ENCODE measurements at regions not wholly inside any gene's neighbourhood (a gene's known extent, or its start where the extent isn't known, plus 50 kb on each side); places are given as distances from the start of the nearest gene placed in this dataset.
"Not testable (repeated sequence)": the region's sequence is repeated elsewhere in the genome, so short reads cannot be mapped to it uniquely, and the experiment has no call there.

DNA sequence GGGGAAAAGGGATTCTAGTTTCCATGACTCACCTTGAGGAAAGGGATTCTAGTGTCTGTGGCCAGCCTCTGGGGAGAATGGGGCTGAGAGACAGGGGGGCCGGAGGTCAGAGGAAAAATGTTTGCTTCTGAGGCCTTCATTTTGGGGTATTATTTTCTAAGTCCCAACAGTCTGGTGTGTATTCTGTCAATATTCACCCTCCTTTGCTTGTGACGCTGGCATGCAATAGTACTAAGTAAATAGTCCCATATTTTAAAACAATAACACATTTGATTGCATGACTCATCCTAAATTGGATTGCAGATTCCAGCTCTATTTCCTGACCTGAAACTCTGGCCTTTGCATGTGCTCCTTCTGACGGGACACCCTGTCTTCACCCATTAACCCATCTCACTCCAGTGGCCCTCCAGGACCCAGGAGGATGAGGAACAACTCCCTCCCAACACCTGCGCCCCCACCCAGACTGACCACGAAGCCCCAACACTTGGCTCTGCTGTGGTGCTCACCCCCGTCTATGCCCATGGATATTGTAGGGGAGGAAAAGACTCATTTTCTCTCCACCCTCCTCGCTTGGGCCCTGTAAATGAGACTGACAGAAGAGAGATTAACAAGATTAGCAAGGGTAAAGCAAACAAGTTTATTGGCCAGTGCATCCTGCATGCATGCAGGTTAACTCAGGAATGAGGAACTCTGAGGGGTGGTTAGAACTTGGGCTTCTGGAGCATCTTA, 495.6 kb upstream of the KLF6 start:
- H3K4me1 ChIP-seq, result peaks cover 0 to 15% of the 10 kb centered on the region in 2 donors
- H3K27me3 ChIP-seq, result no peaks in the 10 kb centered on the region
- intact Hi-C loops (cut with DNase I), result no loop called here
- peak overlapping the region in 1 of 3 donors; percentile 32 for H3K27ac ChIP-seq
- no peaks in the 10 kb centered on the region for H3K9me3 ChIP-seq
- DNase-seq, result no peak
- no peaks in the 10 kb centered on the region for H3K36me3 ChIP-seq
- no peak overlapping the region for H3K4me3 ChIP-seq (replicated peaks in 1 of 3)
- WGBS, 2 donors, result 84 to 86% methylated on average over 7 of the region's 7 CpGs
- no peak for TF ChIP-seq POLR2A (IDR thresholded peaks at IDR 0.05)
- TF ChIP-seq, protein P1, sequence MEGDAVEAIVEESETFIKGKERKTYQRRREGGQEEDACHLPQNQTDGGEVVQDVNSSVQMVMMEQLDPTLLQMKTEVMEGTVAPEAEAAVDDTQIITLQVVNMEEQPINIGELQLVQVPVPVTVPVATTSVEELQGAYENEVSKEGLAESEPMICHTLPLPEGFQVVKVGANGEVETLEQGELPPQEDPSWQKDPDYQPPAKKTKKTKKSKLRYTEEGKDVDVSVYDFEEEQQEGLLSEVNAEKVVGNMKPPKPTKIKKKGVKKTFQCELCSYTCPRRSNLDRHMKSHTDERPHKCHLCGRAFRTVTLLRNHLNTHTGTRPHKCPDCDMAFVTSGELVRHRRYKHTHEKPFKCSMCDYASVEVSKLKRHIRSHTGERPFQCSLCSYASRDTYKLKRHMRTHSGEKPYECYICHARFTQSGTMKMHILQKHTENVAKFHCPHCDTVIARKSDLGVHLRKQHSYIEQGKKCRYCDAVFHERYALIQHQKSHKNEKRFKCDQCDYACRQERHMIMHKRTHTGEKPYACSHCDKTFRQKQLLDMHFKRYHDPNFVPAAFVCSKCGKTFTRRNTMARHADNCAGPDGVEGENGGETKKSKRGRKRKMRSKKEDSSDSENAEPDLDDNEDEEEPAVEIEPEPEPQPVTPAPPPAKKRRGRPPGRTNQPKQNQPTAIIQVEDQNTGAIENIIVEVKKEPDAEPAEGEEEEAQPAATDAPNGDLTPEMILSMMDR (IDR thresholded peaks at IDR 0.05), result no peak

DNA sequence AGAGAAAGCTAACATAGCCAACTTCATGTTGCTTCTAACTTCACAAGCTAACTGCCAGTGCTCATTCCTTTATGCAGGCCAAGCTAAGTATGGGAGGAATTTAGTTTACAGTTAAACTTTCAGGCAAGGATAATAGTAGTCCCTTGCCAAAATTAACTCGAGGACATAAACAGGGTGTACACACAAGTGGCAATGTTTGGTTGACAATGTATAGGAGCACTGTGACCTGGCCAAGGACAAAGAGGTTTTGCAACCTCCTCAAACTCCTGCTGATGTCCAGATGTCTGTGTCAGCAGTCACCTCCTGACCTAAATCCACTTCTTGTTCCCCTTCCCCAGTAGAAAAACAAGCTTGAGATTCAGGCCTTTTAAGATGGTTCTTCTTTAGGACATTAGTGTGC, 494.6 kb upstream of the KLF6 start:
- H3K4me1 ChIP-seq, result peaks cover 0 to 12% of the 10 kb centered on the region in 2 donors

DNA sequence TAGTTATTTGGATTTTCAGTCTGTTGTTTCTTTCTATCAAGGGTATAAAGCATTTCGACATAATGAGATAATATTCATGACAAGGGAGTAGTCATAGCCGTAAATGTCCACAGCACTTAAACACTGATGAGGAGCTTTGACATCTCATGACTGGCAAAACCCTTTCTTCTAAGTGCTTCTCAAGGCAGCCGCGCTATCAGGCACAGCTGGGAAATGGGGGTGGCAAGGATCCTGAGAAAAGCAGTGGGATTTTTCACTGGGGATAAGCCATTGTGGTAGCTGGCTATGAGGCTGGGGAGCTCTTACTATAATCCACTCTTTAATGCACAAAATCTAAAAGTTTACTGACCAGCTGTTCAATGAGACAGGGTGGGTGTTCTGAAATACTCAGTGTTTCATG, 493.2 kb upstream of the KLF6 start:
- Histone ChIP-seq H3K4me1 (peaks cover 0 to 9% of the 10 kb centered on the region in 2 donors), H3K4me3 (replicated peaks in 1 of 3) (no peak overlapping the region), H3K27me3 (no peaks in the 10 kb centered on the region), H3K36me3 (no peaks in the 10 kb centered on the region), H3K9me3 (no peaks in the 10 kb centered on the region), H3K27ac (no peak overlapping the region)
- TF ChIP-seq POLR2A (IDR thresholded peaks at IDR 0.05), result no peak
- TF ChIP-seq, protein P1 (IDR thresholded peaks at IDR 0.05), result no peak
- 87 to 94% methylated on average over 4 of the region's 4 CpGs for WGBS, 2 donors
- DNase-seq, result no peak
- intact Hi-C loops (cut with DNase I), result no loop called here

More for the DNA sequence above, 494.6 kb upstream of the KLF6 start:
- intact Hi-C loops (cut with DNase I), result no loop called here
- no peaks in the 10 kb centered on the region for H3K9me3 ChIP-seq
- H3K27me3 ChIP-seq, result no peaks in the 10 kb centered on the region
- TF ChIP-seq, protein P1 (IDR thresholded peaks at IDR 0.05), result no peak
- no peak for TF ChIP-seq POLR2A (IDR thresholded peaks at IDR 0.05)
- H3K27ac ChIP-seq, result peak overlapping the region in 2 of 3 donors; percentile 2 to 32
- H3K36me3 ChIP-seq, result no peaks in the 10 kb centered on the region
- no peak for DNase-seq
- 50 to 59% methylated on average over 1 of the region's 1 CpG for WGBS, 2 donors
- H3K4me3 ChIP-seq (replicated peaks in 1 of 3), result no peak overlapping the region

DNA sequence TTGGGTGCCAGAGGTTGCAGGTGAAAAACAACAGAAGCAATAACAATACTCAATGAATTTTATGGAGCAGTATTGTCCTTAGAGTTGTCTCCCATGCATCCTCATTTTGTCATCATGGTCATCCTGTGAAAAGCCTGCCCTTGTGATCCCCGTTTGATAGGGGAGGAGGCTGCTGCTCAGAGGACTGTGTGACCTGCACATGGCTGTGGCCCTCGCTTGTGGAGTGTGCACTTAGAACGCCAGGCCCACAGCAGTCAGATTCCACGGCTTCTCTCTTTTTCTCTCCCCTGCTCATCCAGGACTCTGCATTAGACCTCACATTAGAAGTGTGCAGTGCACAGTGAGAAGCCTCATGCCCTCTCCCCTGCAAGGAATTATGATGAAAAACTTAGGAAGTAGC, 491.1 kb upstream of the KLF6 start:
- no peaks in the 10 kb centered on the region for H3K9me3 ChIP-seq
- no peaks in the 10 kb centered on the region for H3K36me3 ChIP-seq
- intact Hi-C loops (cut with DNase I), result no loop called here
- H3K4me3 ChIP-seq (replicated peaks in 1 of 3), result no peak overlapping the region
- no peak for DNase-seq
- H3K27ac ChIP-seq, result no peak overlapping the region
- peaks cover 0 to 9% of the 10 kb centered on the region in 2 donors for H3K4me1 ChIP-seq
- no peaks in the 10 kb centered on the region for H3K27me3 ChIP-seq
- WGBS, 2 donors, result 76 to 93% methylated on average over 4 of the region's 4 CpGs
- TF ChIP-seq, protein P1 (IDR thresholded peaks at IDR 0.05), result no peak
- no peak for TF ChIP-seq POLR2A (IDR thresholded peaks at IDR 0.05)

DNA sequence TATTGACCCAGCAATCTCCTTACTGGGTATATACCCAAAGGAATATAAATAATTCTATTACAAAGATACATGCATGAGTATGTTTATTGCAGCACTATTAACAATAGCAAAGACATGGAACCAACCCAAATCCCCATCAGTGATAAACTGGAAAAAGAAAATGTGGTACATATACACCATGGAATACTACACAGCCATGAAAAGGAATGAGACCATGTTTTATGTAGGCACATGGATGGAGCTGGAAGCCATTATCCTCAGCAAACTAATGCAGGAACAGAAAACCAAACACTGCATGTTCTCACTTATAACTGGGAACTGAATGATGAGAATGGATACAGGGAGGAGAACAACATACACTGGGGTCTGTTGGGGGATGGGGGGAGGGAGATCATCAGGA, 489.7 kb upstream of the KLF6 start:
- not testable (repeated sequence) for H3K4me3 ChIP-seq (replicated peaks in 1 of 3); H3K9me3 ChIP-seq

More for the DNA sequence above, 489.7 kb upstream of the KLF6 start:
- H3K27ac ChIP-seq; H3K4me1 ChIP-seq; H3K36me3 ChIP-seq; intact Hi-C loops (cut with DNase I); H3K27me3 ChIP-seq; DNase-seq: not testable (repeated sequence)

Measured in thyroid gland (tissue), 4 donors.